GM12878 (cell line): ENCODE measurements at regions not wholly inside any gene's neighbourhood (a gene's known extent, or its start where the extent isn't known, plus 50 kb on each side); places are given as distances from the start of the nearest gene placed in this dataset.

Experiments
- ATAC-seq: fragments of 200-7000 bp; cut with Tn5 transposase; 3 replicates; pipeline ENCODE4 v1.9.1; 2020; ENCODE audit warnings: mild to moderate bottlenecking, moderate library complexity
- BruUV-seq: library from RNA; stranded (reverse); fragments of 400-500 nt; replicated peaks from 2 replicates; lab custom pipeline; 2021; lab: Mats Ljungman, UMichigan
- CTCF ChIA-PET: fragments of 300-600 bp; sonication (Branson Sonifier 250); formaldehyde crosslinking; extraction: SDS; loops from one replicate; lab custom pipeline; 2021; ENCODE audit warnings: inconsistent platforms; lab: Yijun Ruan, JAX
- POLR2A ChIA-PET: fragments of 350-600 bp; formaldehyde crosslinking; extraction: SDS; loops from one replicate; lab custom pipeline; 2021; ENCODE audit warnings: inconsistent platforms; lab: Charles Lee
- RAD21 ChIA-PET: fragments of 300-600 bp; sonication (Branson Sonifier 250); formaldehyde crosslinking; loops from one replicate; lab custom pipeline; 2023; ENCODE audit warnings: antibody characterized with exemption; ENCODE audit not compliant: unreplicated experiment; lab: Charles Lee
- SMC1A ChIA-PET: fragments of 300-600 bp; sonication (Branson Sonifier 250); formaldehyde crosslinking; loops from one replicate; lab custom pipeline; 2023; ENCODE audit not compliant: unreplicated experiment, uncharacterized antibody; lab: Charles Lee
- DNase-seq: peaks from one replicate; pipeline ENCODE4 v3.0.0-alpha.2; 2011; ENCODE audit warnings: low read depth, low spot score
- FAIRE-seq: peaks from 3 replicates; lab custom pipeline; 2011; peaks lifted over from hg19 to GRCh38; lab: Jason Lieb, UNC
- H2AFZ ChIP-seq: 2 replicates; pipeline ENCODE4 v1.6.0; 2011; ENCODE audit warnings: low read depth, low read length, control low read depth; ENCODE audit not compliant: control insufficient read depth
- H3K27ac ChIP-seq: 2 replicates; pipeline ENCODE4 v1.5.1; 2011; ENCODE audit warnings: control low read depth; ENCODE audit not compliant: control insufficient read depth, insufficient read depth
- H3K27me3 ChIP-seq, 2 experiments: replicated peaks in 1 of 2; 2 replicates each; pipeline versions ENCODE4 v1.6.0 to v1.6.1; 2011; ENCODE audit warnings: low read length in 1 of 2; ENCODE audit not compliant: control insufficient read depth in 2 of 2, insufficient read depth in 2 of 2
- H3K36me3 ChIP-seq, 2 experiments: 2 replicates each; pipeline ENCODE4 v1.5.1; 2011; ENCODE audit warnings: low read length in 1 of 2; ENCODE audit not compliant: control insufficient read depth in 2 of 2, insufficient read depth in 2 of 2
- H3K4me1 ChIP-seq: 2 replicates; pipeline ENCODE4 v1.6.1; 2011; ENCODE audit warnings: mild to moderate bottlenecking, low read length, moderate library complexity, mixed read lengths; ENCODE audit not compliant: control insufficient read depth, insufficient read depth
- H3K4me2 ChIP-seq: 2 replicates; pipeline ENCODE4 v1.6.0; 2011; ENCODE audit warnings: control low read depth; ENCODE audit not compliant: control insufficient read depth, insufficient read depth
- H3K4me3 ChIP-seq: fragments of 200-600 bp; sonication (generic); 2 replicates; pipeline ENCODE4 v1.5.1; 2016
- H3K79me2 ChIP-seq: 2 replicates; pipeline ENCODE4 v1.6.0; 2011; ENCODE audit warnings: low read length; ENCODE audit not compliant: control insufficient read depth, insufficient read depth
- H3K9ac ChIP-seq: 2 replicates; pipeline ENCODE4 v1.8.0; 2011; ENCODE audit warnings: low read length, control low read depth, mixed read lengths; ENCODE audit not compliant: control insufficient read depth, insufficient read depth
- H3K9me3 ChIP-seq: replicated peaks from 3 replicates; pipeline ENCODE4 v1.5.1; 2011; ENCODE audit warnings: mild to moderate bottlenecking, low read length; ENCODE audit not compliant: control insufficient read depth, insufficient read depth
- H4K20me1 ChIP-seq: 2 replicates; pipeline ENCODE4 v1.6.0; 2011; ENCODE audit not compliant: control insufficient read depth, insufficient read depth
- BACH1 ChIP-seq: fragments of 450-650 bp; IDR thresholded peaks from 2 replicates; pipeline ENCODE4 v1.6.1; 2017; ENCODE audit warnings: mild to moderate bottlenecking, borderline replicate concordance
- CBX3 ChIP-seq: fragments of 200-600 bp; sonication (generic); IDR thresholded peaks from 2 replicates; pipeline ENCODE4 v1.6.1; 2016; ENCODE audit warnings: low read depth, borderline replicate concordance
- CBX5 ChIP-seq: sonication (generic); IDR thresholded peaks from 2 replicates; pipeline ENCODE4 v1.6.1; 2016; ENCODE audit warnings: low read depth, moderate library complexity, mild to moderate bottlenecking, inconsistent platforms
- KDM1A ChIP-seq: fragments of 200-600 bp; sonication (generic); IDR thresholded peaks from 2 replicates; pipeline ENCODE4 v1.6.1; 2016; ENCODE audit warnings: borderline replicate concordance
- NRF1 ChIP-seq: conservative IDR thresholded peaks from 2 replicates; pipeline ENCODE4 v1.6.1; 2011; ENCODE audit warnings: mild to moderate bottlenecking, low read depth, low read length, improper control_type of control experiment
- PML ChIP-seq: IDR thresholded peaks from 2 replicates; pipeline ENCODE4 v1.6.1; 2012; ENCODE audit warnings: low read length, inconsistent platforms
- POU2F2 ChIP-seq: IDR thresholded peaks from 3 replicates; pipeline ENCODE4 v1.6.1; 2011; ENCODE audit warnings: low read depth, mild to moderate bottlenecking, low read length, borderline replicate concordance
- SIN3A ChIP-seq: IDR thresholded peaks from 2 replicates; pipeline ENCODE4 v1.6.1; 2012; ENCODE audit warnings: low read depth, low read length, improper control_type of control experiment
- YBX1 ChIP-seq: fragments of 450-650 bp; IDR thresholded peaks from 2 replicates; pipeline ENCODE4 v1.6.1; 2016; ENCODE audit warnings: antibody characterized with exemption
- ZNF24 ChIP-seq: fragments of 450-650 bp; IDR thresholded peaks from 2 replicates; pipeline ENCODE4 v1.6.1; 2017; ENCODE audit warnings: antibody characterized with exemption, mild to moderate bottlenecking
- ZNF274 ChIP-seq: IDR thresholded peaks from one replicate; pipeline ENCODE4 v1.8.0; 2011; ENCODE audit not compliant: insufficient read length, insufficient read depth
- WGBS: methylation state at CpG from one replicate; pipeline ENCODE4 v1.1.6; 2016; ENCODE audit warnings: low lambda C conversion rate; ENCODE audit not compliant: insufficient replicate concordance, insufficient coverage; ENCODE audit errors: missing lambda C conversion rate; 5-methylcytosine and 5-hydroxymethylcytosine counted together
- in situ Hi-C: fragments of 300-500 bp; cut with MboI; formaldehyde crosslinking; loops from 9 replicates; pipeline ENCODE4 v1.14.3; 2018; ENCODE audit warnings: mixed read lengths
- intact Hi-C: fragments of 100-400 bp; cut with micrococcal nuclease; formaldehyde crosslinking; loops from one replicate; pipeline ENCODE4 v1.14.2; 2022; ENCODE audit not compliant: unreplicated experiment
- TF ChIP-seq, protein P1 (sequence below): fragments of 450-650 bp; IDR thresholded peaks from 2 replicates; pipeline ENCODE4 v1.6.1; 2017; ENCODE audit warnings: mild to moderate bottlenecking, low read depth, inconsistent platforms; ENCODE audit not compliant: poor library complexity, severe bottlenecking

DNA sequence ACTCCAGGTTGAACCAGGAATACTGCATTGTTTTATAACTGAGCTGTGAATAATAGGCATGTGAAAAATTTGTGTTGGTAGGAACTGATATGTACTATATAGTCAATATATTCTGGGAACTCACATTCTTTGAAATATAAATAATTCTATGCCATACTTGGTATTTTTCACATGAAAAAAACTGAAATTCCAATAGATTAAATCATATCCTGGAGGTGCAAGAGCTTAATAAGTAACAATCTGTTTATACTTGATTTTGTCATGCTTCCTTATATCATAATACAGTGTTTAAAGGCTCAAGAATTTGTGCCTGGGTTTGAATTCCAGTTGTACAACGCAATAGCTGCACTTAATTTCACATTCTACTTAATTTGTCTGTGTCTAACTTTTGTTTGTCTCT lies 387.0 kb downstream of the USP25 start (continued):
- TF ChIP-seq, protein P1, sequence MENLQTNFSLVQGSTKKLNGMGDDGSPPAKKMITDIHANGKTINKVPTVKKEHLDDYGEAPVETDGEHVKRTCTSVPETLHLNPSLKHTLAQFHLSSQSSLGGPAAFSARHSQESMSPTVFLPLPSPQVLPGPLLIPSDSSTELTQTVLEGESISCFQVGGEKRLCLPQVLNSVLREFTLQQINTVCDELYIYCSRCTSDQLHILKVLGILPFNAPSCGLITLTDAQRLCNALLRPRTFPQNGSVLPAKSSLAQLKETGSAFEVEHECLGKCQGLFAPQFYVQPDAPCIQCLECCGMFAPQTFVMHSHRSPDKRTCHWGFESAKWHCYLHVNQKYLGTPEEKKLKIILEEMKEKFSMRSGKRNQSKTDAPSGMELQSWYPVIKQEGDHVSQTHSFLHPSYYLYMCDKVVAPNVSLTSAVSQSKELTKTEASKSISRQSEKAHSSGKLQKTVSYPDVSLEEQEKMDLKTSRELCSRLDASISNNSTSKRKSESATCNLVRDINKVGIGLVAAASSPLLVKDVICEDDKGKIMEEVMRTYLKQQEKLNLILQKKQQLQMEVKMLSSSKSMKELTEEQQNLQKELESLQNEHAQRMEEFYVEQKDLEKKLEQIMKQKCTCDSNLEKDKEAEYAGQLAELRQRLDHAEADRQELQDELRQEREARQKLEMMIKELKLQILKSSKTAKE, result no peak
- TF ChIP-seq SIN3A, result no peak

DNA sequence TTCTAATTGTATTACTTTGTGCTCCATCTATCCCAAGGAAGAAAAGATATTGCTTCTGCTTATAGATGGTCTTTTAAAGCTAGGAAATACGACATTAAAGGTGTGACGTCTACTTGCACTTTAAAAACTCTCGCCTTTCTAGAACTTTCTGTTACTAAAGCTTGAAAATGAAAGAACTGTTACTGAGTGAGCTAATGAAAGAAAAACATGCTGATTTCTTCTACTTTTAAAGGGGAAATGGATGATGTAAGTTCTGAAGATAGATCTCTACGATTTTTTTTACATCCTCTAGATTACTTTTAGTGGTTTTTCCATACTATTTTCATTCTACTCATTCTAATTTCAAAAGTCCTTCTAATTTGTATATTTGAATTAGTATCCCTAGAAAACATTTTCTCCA lies 387.5 kb downstream of the USP25 start:
- ChIA-PET SMC1A (no interaction called here), CTCF (no interaction called here), POLR2A (no interaction called here), RAD21 (no interaction called here)
- Histone ChIP-seq H3K36me3 (no peaks in the 10 kb centered on the region), H3K9me3 (no peaks in the 10 kb centered on the region), H3K9ac (no peak overlapping the region), H3K27ac (no peak overlapping the region), H3K27me3 (no peaks in the 10 kb centered on the region), H3K79me2 (no peaks in the 10 kb centered on the region), H2AFZ (no peak overlapping the region), H3K4me1 (no peaks in the 10 kb centered on the region), H3K4me3 (no peak overlapping the region), H3K4me2 (no peak overlapping the region), H4K20me1 (no peaks in the 10 kb centered on the region)
- no peak for DNase-seq
- intact Hi-C loops, result no loop called here
- FAIRE-seq, result no peak
- ATAC-seq, result no peak
- in situ Hi-C loops, result no loop called here
- TF ChIP-seq SIN3A, result no peak
- TF ChIP-seq ZNF274, result no peak
- TF ChIP-seq CBX3, result no peak
- TF ChIP-seq CBX5, result no peak
- no peak for TF ChIP-seq BACH1
- no peak for TF ChIP-seq NRF1
- no peak for TF ChIP-seq ZNF24
- no peak for TF ChIP-seq PML
- TF ChIP-seq KDM1A, result no peak
- TF ChIP-seq YBX1, result no peak
- no peak for TF ChIP-seq POU2F2
- 16% methylated on average over 4 of the region's 4 CpGs for WGBS
- no TSS peak for BruUV-seq
